ENCODE measurements at regions not wholly inside any gene's neighbourhood (a gene's known extent, or its start where the extent isn't known, plus 50 kb on each side); places are given as distances from the start of the nearest gene placed in this dataset.

DNA sequence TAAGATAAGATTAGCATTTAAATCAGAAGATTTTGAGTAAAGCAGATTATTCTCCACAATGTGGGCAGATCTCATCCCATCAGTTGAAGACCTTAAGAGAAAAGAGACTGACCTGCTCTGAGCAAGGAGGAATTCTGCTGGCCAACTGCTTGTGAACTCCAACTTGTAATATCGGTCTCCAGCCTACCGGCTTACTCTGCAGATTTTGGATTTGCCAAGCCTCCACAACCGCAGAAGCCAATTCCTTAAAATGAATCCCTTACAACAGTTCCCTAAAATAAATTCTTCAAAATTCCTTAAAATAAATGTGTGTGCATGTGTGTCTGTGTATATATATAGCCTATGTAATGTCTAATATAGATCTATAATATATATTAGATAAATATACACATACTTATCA is 107.4 kb upstream of the KLF13 start:
- no peak for TF ChIP-seq ZFX (IDR thresholded peaks at IDR 0.05)
- TF ChIP-seq, protein P1, sequence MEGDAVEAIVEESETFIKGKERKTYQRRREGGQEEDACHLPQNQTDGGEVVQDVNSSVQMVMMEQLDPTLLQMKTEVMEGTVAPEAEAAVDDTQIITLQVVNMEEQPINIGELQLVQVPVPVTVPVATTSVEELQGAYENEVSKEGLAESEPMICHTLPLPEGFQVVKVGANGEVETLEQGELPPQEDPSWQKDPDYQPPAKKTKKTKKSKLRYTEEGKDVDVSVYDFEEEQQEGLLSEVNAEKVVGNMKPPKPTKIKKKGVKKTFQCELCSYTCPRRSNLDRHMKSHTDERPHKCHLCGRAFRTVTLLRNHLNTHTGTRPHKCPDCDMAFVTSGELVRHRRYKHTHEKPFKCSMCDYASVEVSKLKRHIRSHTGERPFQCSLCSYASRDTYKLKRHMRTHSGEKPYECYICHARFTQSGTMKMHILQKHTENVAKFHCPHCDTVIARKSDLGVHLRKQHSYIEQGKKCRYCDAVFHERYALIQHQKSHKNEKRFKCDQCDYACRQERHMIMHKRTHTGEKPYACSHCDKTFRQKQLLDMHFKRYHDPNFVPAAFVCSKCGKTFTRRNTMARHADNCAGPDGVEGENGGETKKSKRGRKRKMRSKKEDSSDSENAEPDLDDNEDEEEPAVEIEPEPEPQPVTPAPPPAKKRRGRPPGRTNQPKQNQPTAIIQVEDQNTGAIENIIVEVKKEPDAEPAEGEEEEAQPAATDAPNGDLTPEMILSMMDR (conservative IDR thresholded peaks at IDR 0.05): no peak

All from C4-2B (cell line).